Right lobe of liver (tissue), 4 donors: ENCODE measurements at regions not wholly inside any gene's neighbourhood (a gene's known extent, or its start where the extent isn't known, plus 50 kb on each side); places are given as distances from the start of the nearest gene placed in this dataset.
"Not testable (repeated sequence)": the region's sequence is repeated elsewhere in the genome, so short reads cannot be mapped to it uniquely, and the experiment has no call there.

Experiments
- CTCF ChIP-seq, 4 donors: fragments of 200-600 bp in 3 of 4; fragments of 450-650 bp in 1 of 4; IDR thresholded peaks; one replicate each; pipeline versions ENCODE4 v1.5.1 to v1.8.0; 2016 to 2022; ENCODE audit warnings: antibody characterized with exemption in 4 of 4, mild to moderate bottlenecking in 2 of 4
- POLR2A ChIP-seq: fragments of 450-650 bp; IDR thresholded peaks from one replicate; pipeline ENCODE4 v1.6.1; 2017; ENCODE audit warnings: antibody characterized with exemption, mild to moderate bottlenecking
- donor health status: DM: no; HTN: no; CAD: no.
- donor health status: DM: no; HTN: no; CAD: no.
- donor health status: DM: no; HTN: yes; CAD: no.

GRCh38 chr20:29885282-29886185, 1371.9 kb upstream of the DEFB115 start:
- not testable (repeated sequence) for TF ChIP-seq CTCF (IDR thresholded peaks at IDR 0.05); POLR2A
